H1 (cell line): ENCODE measurements at regions not wholly inside any gene's neighbourhood (a gene's known extent, or its start where the extent isn't known, plus 50 kb on each side); places are given as distances from the start of the nearest gene placed in this dataset.
A peak's percentile ranks its signal among the peaks of the same experiment; 100 is the strongest.
"Not testable (repeated sequence)": the region's sequence is repeated elsewhere in the genome, so short reads cannot be mapped to it uniquely, and the experiment has no call there.

Experiments used
- CTCF ChIA-PET: fragments of 300-600 bp; sonication (Branson Sonifier 250); formaldehyde crosslinking; loops from one replicate; lab custom pipeline; 2021; ENCODE audit not compliant: partially characterized antibody; lab: Charles Lee
- POLR2A ChIA-PET: fragments of 300-600 bp; sonication (Branson Sonifier 250); formaldehyde crosslinking; loops from one replicate; lab custom pipeline; 2021; ENCODE audit warnings: inconsistent platforms; ENCODE audit not compliant: partially characterized antibody; lab: Charles Lee
- DNase-seq, 2 experiments: peaks; one replicate each; pipeline versions ENCODE4 v3.0.0 to v3.0.0-alpha.2; 2010 to 2022; ENCODE audit warnings: low spot score in 2 of 2, low read depth in 1 of 2, mixed read lengths in 1 of 2
- FAIRE-seq: peaks from 2 replicates; lab custom pipeline; 2011; peaks lifted over from hg19 to GRCh38; lab: Jason Lieb, UNC
- H2AFZ ChIP-seq: 2 replicates; pipeline ENCODE4 v1.8.1; 2012; ENCODE audit warnings: low read length, inconsistent platforms
- H2AK5ac ChIP-seq: 2 replicates; pipeline ENCODE4 v1.6.1; 2013; ENCODE audit warnings: low read depth, low read length
- H2BK120ac ChIP-seq: replicated peaks from 2 replicates; pipeline ENCODE3; 2013; ENCODE audit warnings: low read depth, low read length, inconsistent platforms
- H2BK12ac ChIP-seq: 2 replicates; pipeline ENCODE4 v1.6.1; 2013; ENCODE audit warnings: low read depth, low read length
- H2BK15ac ChIP-seq: 2 replicates; pipeline ENCODE4 v1.6.1; 2013; ENCODE audit warnings: low read length
- H2BK20ac ChIP-seq: 2 replicates; pipeline ENCODE4 v1.6.1; 2013; ENCODE audit warnings: low read length
- H2BK5ac ChIP-seq: 2 replicates; pipeline ENCODE4 v1.6.1; 2013; ENCODE audit warnings: low read depth, low read length
- H3K14ac ChIP-seq: 2 replicates; pipeline ENCODE4 v1.6.1; 2013; ENCODE audit warnings: inconsistent platforms; ENCODE audit not compliant: insufficient read length
- H3K18ac ChIP-seq: 2 replicates; pipeline ENCODE4 v1.6.1; 2013; ENCODE audit warnings: low read length; ENCODE audit errors: extremely low read depth
- H3K23ac ChIP-seq: 2 replicates; pipeline ENCODE4 v1.6.1; 2013; ENCODE audit warnings: inconsistent platforms; ENCODE audit not compliant: insufficient read length
- H3K23me2 ChIP-seq: 2 replicates; pipeline ENCODE4 v1.6.1; 2013; ENCODE audit warnings: low read depth, low read length
- H3K27ac ChIP-seq: 2 replicates; pipeline ENCODE4 v1.6.1; 2011; ENCODE audit warnings: low read depth, low read length, inconsistent platforms
- H3K27me3 ChIP-seq, 4 experiments: replicated peaks in 1 of 4; 1 replicate in 1 of 4; 2 replicates in 3 of 4; pipeline versions ENCODE4 v1.6.1 to v1.8.1; 2011 to 2013; ENCODE audit warnings: low read length in 3 of 4, mild to moderate bottlenecking in 3 of 4, inconsistent platforms in 2 of 4, mixed read lengths in 2 of 4, moderate library complexity in 1 of 4; ENCODE audit not compliant: control insufficient read depth in 3 of 4, insufficient read depth in 3 of 4; ENCODE audit errors: extremely low read depth in 1 of 4
- H3K36me3 ChIP-seq, 4 experiments: 2 replicates each; pipeline versions ENCODE4 v1.6.1 to v1.8.1; 2011 to 2013; ENCODE audit warnings: mild to moderate bottlenecking in 4 of 4, low read length in 3 of 4, moderate library complexity in 2 of 4, control low read depth in 1 of 4, inconsistent platforms in 1 of 4; ENCODE audit not compliant: insufficient read depth in 4 of 4, control insufficient read depth in 2 of 4
- H3K4ac ChIP-seq: replicated peaks from 2 replicates; pipeline ENCODE3; 2013; ENCODE audit warnings: low read length, low read depth, mixed read lengths, inconsistent platforms; ENCODE audit not compliant: insufficient read length
- H3K4me1 ChIP-seq, 4 experiments: replicated peaks in 1 of 4; 1 replicate in 1 of 4; 2 replicates in 3 of 4; pipeline versions ENCODE4 v1.6.1 to v1.8.1; 2011 to 2013; ENCODE audit warnings: low read length in 3 of 4, inconsistent platforms in 2 of 4, mixed read lengths in 1 of 4; ENCODE audit not compliant: insufficient read depth in 4 of 4, control insufficient read depth in 3 of 4
- H3K4me2 ChIP-seq, 2 experiments: 2 replicates each; pipeline versions ENCODE4 v1.6.1 to v1.8.1; 2011 to 2013; ENCODE audit warnings: low read depth in 2 of 2, low read length in 2 of 2, control low read depth in 1 of 2, inconsistent platforms in 1 of 2, mild to moderate bottlenecking in 1 of 2; ENCODE audit not compliant: insufficient read depth in 1 of 2
- H3K4me3 ChIP-seq, 4 experiments: fragments of 200-600, 300-600 bp in 1 of 4; sonication (generic), shearing (Covaris generic), sonication (Bioruptor Twin) in 1 of 4; 2 replicates each; pipeline versions ENCODE4 v1.5.1 to v1.8.1; 2011 to 2016; ENCODE audit warnings: low read length in 4 of 4, low read depth in 3 of 4, control low read depth in 2 of 4, inconsistent platforms in 2 of 4, mild to moderate bottlenecking in 2 of 4, mixed read lengths in 1 of 4, moderate library complexity in 1 of 4; ENCODE audit not compliant: insufficient read depth in 2 of 4; ENCODE audit errors: extremely low read depth in 1 of 4
- H3K56ac ChIP-seq: replicated peaks from 2 replicates; pipeline ENCODE3; 2013; ENCODE audit warnings: low read depth, mild to moderate bottlenecking, mixed read lengths, low read length, inconsistent platforms; ENCODE audit not compliant: insufficient read length
- H3K79me1 ChIP-seq: 2 replicates; pipeline ENCODE4 v1.6.1; 2013; ENCODE audit warnings: low read depth, low read length, control low read depth
- H3K79me2 ChIP-seq, 2 experiments: 2 replicates each; pipeline versions ENCODE4 v1.6.1 to v1.8.1; 2012 to 2013; ENCODE audit warnings: low read length in 2 of 2, mild to moderate bottlenecking in 2 of 2, inconsistent platforms in 1 of 2; ENCODE audit not compliant: insufficient read depth in 2 of 2, control insufficient read depth in 1 of 2
- H3K9ac ChIP-seq, 4 experiments: replicated peaks in 1 of 4; 1 replicate in 1 of 4; 2 replicates in 3 of 4; pipeline versions ENCODE4 v1.6.1 to v1.8.1; 2011 to 2013; ENCODE audit warnings: low read depth in 3 of 4, low read length in 3 of 4, control low read depth in 2 of 4, mild to moderate bottlenecking in 2 of 4, moderate library complexity in 2 of 4, inconsistent platforms in 1 of 4; ENCODE audit errors: extremely low read depth in 1 of 4
- H3K9me3 ChIP-seq, 2 experiments: 2 replicates each; pipeline versions ENCODE4 v1.6.1 to v1.8.1; 2012 to 2013; ENCODE audit warnings: mild to moderate bottlenecking in 2 of 2, moderate library complexity in 2 of 2, control low read depth in 1 of 2, inconsistent platforms in 1 of 2, low read depth in 1 of 2, low read length in 1 of 2, mixed read lengths in 1 of 2; ENCODE audit not compliant: insufficient read depth in 2 of 2
- H4K20me1 ChIP-seq, 2 experiments: replicated peaks in 1 of 2; 2 replicates each; pipeline versions ENCODE3 to v1.8.1; 2011 to 2013; ENCODE audit warnings: inconsistent platforms in 2 of 2, low read length in 2 of 2, mild to moderate bottlenecking in 1 of 2; ENCODE audit not compliant: insufficient read depth in 2 of 2, control insufficient read depth in 1 of 2
- H4K5ac ChIP-seq: 2 replicates; pipeline ENCODE4 v1.6.1; 2013; ENCODE audit warnings: low read length, low read depth, mixed read lengths, inconsistent platforms; ENCODE audit not compliant: insufficient read length
- H4K8ac ChIP-seq: 2 replicates; pipeline ENCODE4 v1.8.0; 2013; ENCODE audit warnings: mild to moderate bottlenecking, moderate library complexity, low read length, inconsistent platforms; ENCODE audit not compliant: insufficient read depth; ENCODE audit errors: extremely low read depth
- H4K91ac ChIP-seq: replicated peaks from 2 replicates; pipeline ENCODE3; 2013; ENCODE audit warnings: low read length, mixed read lengths, inconsistent platforms; ENCODE audit not compliant: insufficient read length
- WGBS, 2 experiments: shearing (Covaris generic) in 1 of 2; methylation state at CpG; one replicate each; pipeline versions ENCODE4 v1.1.6 to v1.1.7; 2013 to 2015; ENCODE audit warnings: low lambda C conversion rate in 2 of 2, mixed read lengths in 2 of 2, inconsistent platforms in 1 of 2, low coverage in 1 of 2, missing lambda C conversion rate in 1 of 2; ENCODE audit not compliant: insufficient replicate concordance in 2 of 2, insufficient coverage in 1 of 2, insufficient read length in 1 of 2; ENCODE audit errors: extremely low coverage in 1 of 2, missing lambda C conversion rate in 1 of 2; 5-methylcytosine and 5-hydroxymethylcytosine counted together

GRCh38 chr7:76683631-76684030 is 56.6 kb upstream of the POMZP3 start:
- POLR2A ChIA-PET, H2BK120ac ChIP-seq, H2AK5ac ChIP-seq, H2BK5ac ChIP-seq, H3K27me3 ChIP-seq, H3K4ac ChIP-seq, H3K23ac ChIP-seq, H3K79me2 ChIP-seq, H3K4me2 ChIP-seq, H3K4me1 ChIP-seq, H3K9ac ChIP-seq, H3K56ac ChIP-seq, H4K5ac ChIP-seq, H3K9me3 ChIP-seq, H3K4me3 ChIP-seq, H3K27ac ChIP-seq, H2AFZ ChIP-seq, H4K8ac ChIP-seq, H4K20me1 ChIP-seq, DNase-seq, H3K79me1 ChIP-seq, H3K23me2 ChIP-seq, H3K14ac ChIP-seq, H2BK12ac ChIP-seq, H4K91ac ChIP-seq, H3K18ac ChIP-seq, H2BK20ac ChIP-seq, H2BK15ac ChIP-seq, H3K36me3 ChIP-seq, CTCF ChIA-PET: not testable (repeated sequence)
- FAIRE-seq, result peak; percentile 80
- 94% methylated on average over 1 of the region's 1 CpG; no CpG with 5 or more reads in 1 of the 2 experiments for WGBS, 2 experiments

- H2BK5ac ChIP-seq, H3K23me2 ChIP-seq, H4K8ac ChIP-seq, H2BK12ac ChIP-seq, H3K18ac ChIP-seq, H2BK20ac ChIP-seq, H3K27ac ChIP-seq, H3K79me1 ChIP-seq, H4K20me1 ChIP-seq, H3K79me2 ChIP-seq, H4K91ac ChIP-seq, DNase-seq, H3K56ac ChIP-seq, H2AK5ac ChIP-seq, H3K9ac ChIP-seq, H3K4me1 ChIP-seq, H3K27me3 ChIP-seq, H4K5ac ChIP-seq, H2BK15ac ChIP-seq, H3K9me3 ChIP-seq, POLR2A ChIA-PET, H3K23ac ChIP-seq, H3K4me2 ChIP-seq, H3K14ac ChIP-seq, CTCF ChIA-PET, H3K4ac ChIP-seq, H3K36me3 ChIP-seq, H2BK120ac ChIP-seq, H2AFZ ChIP-seq, H3K4me3 ChIP-seq: not testable (repeated sequence)
- FAIRE-seq, result peak; percentile 79
- 57% methylated on average over 2 of the region's 2 CpGs; no CpG with 5 or more reads in 1 of the 2 experiments for WGBS, 2 experiments
Measured at GRCh38 chr7:76681810-76682209, 54.7 kb upstream of the POMZP3 start.
